Ovary (tissue), 7 donors: ENCODE measurements at regions not wholly inside any gene's neighbourhood (a gene's known extent, or its start where the extent isn't known, plus 50 kb on each side); places are given as distances from the start of the nearest gene placed in this dataset.

ENCODE experiments used
- DNase-seq, 5 donors: peaks; one replicate each; pipeline ENCODE4 v3.0.0-alpha.2; 2019 to 2020
- H3K27ac ChIP-seq, 2 donors: fragments of 200-600 bp; one replicate each; pipeline versions ENCODE4 v1.5.1 to v1.8.0; 2019 to 2022
- H3K27me3 ChIP-seq: fragments of 200-600 bp; one replicate; pipeline ENCODE4 v1.8.0; 2022
- H3K36me3 ChIP-seq: fragments of 200-600 bp; sonication (generic); one replicate; pipeline ENCODE4 v1.5.1; 2019
- H3K4me1 ChIP-seq: one replicate; pipeline ENCODE4 v1.8.1; 2013; ENCODE audit warnings: mild to moderate bottlenecking, moderate library complexity; ENCODE audit not compliant: insufficient read depth
- H3K4me3 ChIP-seq: fragments of 200-600 bp; sonication (generic); one replicate; pipeline ENCODE4 v1.5.1; 2017
- H3K9me3 ChIP-seq, 2 donors: fragments of 200-600 bp in 1 of 2; sonication (generic) in 1 of 2; one replicate each; pipeline versions ENCODE4 v1.5.1 to v1.8.1; 2013 to 2019; ENCODE audit warnings: mild to moderate bottlenecking in 1 of 2, moderate library complexity in 1 of 2
- CTCF ChIP-seq, 3 donors: fragments of 450-650 bp in 2 of 3; fragments of 200-600 bp in 1 of 3; IDR thresholded peaks; one replicate each; pipeline versions ENCODE4 v1.5.1 to v1.8.0; 2016 to 2022; ENCODE audit warnings: antibody characterized with exemption in 3 of 3, mild to moderate bottlenecking in 1 of 3
- EP300 ChIP-seq: sonication (generic); formaldehyde crosslinking; IDR thresholded peaks from one replicate; pipeline ENCODE4 v1.6.1; 2017; ENCODE audit warnings: antibody characterized with exemption
- POLR2A ChIP-seq: fragments of 450-650 bp; IDR thresholded peaks from one replicate; pipeline ENCODE4 v1.6.1; 2017; ENCODE audit warnings: antibody characterized with exemption, mild to moderate bottlenecking, moderate library complexity
- WGBS, 3 donors: extraction: QIAGEN DNeasy Blood & Tissue Kit in 1 of 3; methylation state at CpG; one replicate each; pipeline versions ENCODE4 v1.1.5 to v1.1.7; 2013 to 2017; 5-methylcytosine and 5-hydroxymethylcytosine counted together
- intact Hi-C, 4 donors: fragments of 100-400 bp; cut with DNase I; formaldehyde crosslinking; loops; one replicate each; pipeline versions ENCODE4 v1.11.0 to v1.15.1; 2022 to 2023
- donor health status: DM: no; HTN: no; CAD: no; lungs with moderate emphysema.
- donor health status: DM: no; HTN: no; CAD: no.
- donor health status: Bipolar disorder and iron deficiency.
- donor health status: DM: no; HTN: no; CAD: no.
- donor health status: DM: yes; HTN: yes; CAD: no.

- Histone ChIP-seq H3K27me3 (no peaks in the 10 kb centered on the region), H3K9me3 (no peaks in the 10 kb centered on the region), H3K4me3 (no peak overlapping the region), H3K4me1 (no peaks in the 10 kb centered on the region), H3K36me3 (no peaks in the 10 kb centered on the region), H3K27ac (no peak overlapping the region)
- intact Hi-C loops = no loop called here
- TF ChIP-seq POLR2A = no peak
- no peak for TF ChIP-seq CTCF (IDR thresholded peaks at IDR 0.05)
- no peak for TF ChIP-seq EP300
- DNase-seq = no peak
Observed at GRCh38 chr21:22743085-22743484, 1744.9 kb downstream of the NCAM2 start.

- WGBS, 3 donors = 8 to 34% (median 14%) methylated on average over 1 of the region's 1 CpG
- no peak for TF ChIP-seq CTCF (IDR thresholded peaks at IDR 0.05)
- TF ChIP-seq EP300 = no peak
- TF ChIP-seq POLR2A = no peak
- no peaks in the 10 kb centered on the region for H3K4me1 ChIP-seq
- no peak for DNase-seq
- no peak overlapping the region for H3K27ac ChIP-seq
- intact Hi-C loops = no loop called here
- H3K4me3 ChIP-seq = no peak overlapping the region
- H3K9me3 ChIP-seq = no peaks in the 10 kb centered on the region
- no peaks in the 10 kb centered on the region for H3K36me3 ChIP-seq
- H3K27me3 ChIP-seq = no peaks in the 10 kb centered on the region
Observed at GRCh38 chr21:22754746-22755145, 1756.5 kb downstream of the NCAM2 start.

DNA sequence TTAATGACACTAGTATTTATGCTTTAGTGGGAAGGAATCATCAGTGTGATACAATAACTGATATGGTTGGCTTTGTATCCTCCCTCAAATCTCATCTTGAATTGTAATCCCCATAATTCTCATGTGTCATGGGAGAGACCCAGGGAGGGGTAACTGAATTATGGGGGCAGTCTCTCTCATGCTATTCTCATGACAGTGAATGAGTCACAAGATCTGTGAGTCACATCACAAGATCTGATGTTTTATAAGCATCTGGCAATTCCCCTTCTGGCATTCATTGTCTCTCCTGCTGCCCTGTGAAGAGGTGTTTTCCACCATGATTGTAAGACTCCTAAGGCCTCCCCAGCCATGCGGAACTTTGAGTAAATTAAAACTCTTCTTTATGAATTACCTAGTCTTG, 1760.3 kb downstream of the NCAM2 start:
- H3K4me3 ChIP-seq = no peak overlapping the region
- H3K27ac ChIP-seq = no peak overlapping the region
- no peaks in the 10 kb centered on the region for H3K36me3 ChIP-seq
- H3K4me1 ChIP-seq = no peaks in the 10 kb centered on the region
- WGBS, 3 donors = 95 to 100% (median 98%) methylated on average over 1 of the region's 1 CpG
- H3K27me3 ChIP-seq = no peaks in the 10 kb centered on the region
- intact Hi-C loops = no loop called here
- no peak for DNase-seq
- TF ChIP-seq POLR2A (no peak), EP300 (no peak), CTCF (IDR thresholded peaks at IDR 0.05) (no peak)
- no peaks in the 10 kb centered on the region for H3K9me3 ChIP-seq

- no peak for DNase-seq
- Histone ChIP-seq H3K4me3 (no peak overlapping the region), H3K36me3 (no peaks in the 10 kb centered on the region), H3K27me3 (no peaks in the 10 kb centered on the region), H3K9me3 (no peaks in the 10 kb centered on the region), H3K27ac (no peak overlapping the region), H3K4me1 (no peaks in the 10 kb centered on the region)
- intact Hi-C loops = no loop called here
- TF ChIP-seq EP300 (no peak), CTCF (IDR thresholded peaks at IDR 0.05) (no peak), POLR2A (no peak)
- 89 to 96% (median 92%) methylated on average over 2 of the region's 2 CpGs for WGBS, 3 donors
Observed at GRCh38 chr21:22762463-22762862, 1764.3 kb downstream of the NCAM2 start.

GRCh38 chr21:22763442-22763841, 1765.2 kb downstream of the NCAM2 start:
- Histone ChIP-seq H3K4me3 (no peak overlapping the region), H3K9me3 (no peaks in the 10 kb centered on the region), H3K36me3 (no peaks in the 10 kb centered on the region), H3K27ac (no peak overlapping the region), H3K27me3 (no peaks in the 10 kb centered on the region), H3K4me1 (no peaks in the 10 kb centered on the region)
- TF ChIP-seq CTCF (IDR thresholded peaks at IDR 0.05) (no peak), POLR2A (no peak), EP300 (no peak)
- DNase-seq = no peak
- intact Hi-C loops = no loop called here
- WGBS, 3 donors = 42 to 60% (median 49%) methylated on average over 3 of the region's 3 CpGs
